ENCODE measurements at regions not wholly inside any gene's neighbourhood (a gene's known extent, or its start where the extent isn't known, plus 50 kb on each side); places are given as distances from the start of the nearest gene placed in this dataset.

DNA sequence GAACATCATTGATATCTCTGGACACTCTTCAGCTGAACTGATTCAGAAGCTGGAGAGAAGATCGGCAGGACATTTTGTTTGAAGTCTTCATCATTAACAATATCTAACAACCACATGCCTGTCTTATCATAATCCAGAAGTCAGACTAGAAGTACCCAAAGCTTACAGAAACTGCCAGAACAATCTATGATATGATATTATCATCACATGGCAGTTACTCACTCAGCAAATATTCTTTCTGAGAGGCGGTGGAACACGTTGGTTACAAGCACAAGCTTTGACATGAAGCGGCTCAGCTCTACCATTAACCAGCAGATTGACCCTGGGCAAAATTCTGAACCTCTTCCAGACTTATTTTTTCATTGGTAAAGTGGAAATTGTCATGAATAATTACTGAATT is 69.4 kb upstream of the KIT start:
- TF ChIP-seq EZH2phosphoT487 (IDR thresholded peaks at IDR 0.05; ENCODE audit: borderline replicate concordance, low read depth) (no peak), FOSL2 (IDR thresholded peaks at IDR 0.05; ENCODE audit: borderline replicate concordance, low read depth) (no peak), FOXM1 (IDR thresholded peaks at IDR 0.05; ENCODE audit: low read depth) (no peak), CHD2 (IDR thresholded peaks at IDR 0.05; ENCODE audit: low read length, partially characterized antibody) (no peak), FOXJ3 (CRISPR knock-in tag; IDR thresholded peaks at IDR 0.05) (no peak)
- TF ChIP-seq, protein P1, sequence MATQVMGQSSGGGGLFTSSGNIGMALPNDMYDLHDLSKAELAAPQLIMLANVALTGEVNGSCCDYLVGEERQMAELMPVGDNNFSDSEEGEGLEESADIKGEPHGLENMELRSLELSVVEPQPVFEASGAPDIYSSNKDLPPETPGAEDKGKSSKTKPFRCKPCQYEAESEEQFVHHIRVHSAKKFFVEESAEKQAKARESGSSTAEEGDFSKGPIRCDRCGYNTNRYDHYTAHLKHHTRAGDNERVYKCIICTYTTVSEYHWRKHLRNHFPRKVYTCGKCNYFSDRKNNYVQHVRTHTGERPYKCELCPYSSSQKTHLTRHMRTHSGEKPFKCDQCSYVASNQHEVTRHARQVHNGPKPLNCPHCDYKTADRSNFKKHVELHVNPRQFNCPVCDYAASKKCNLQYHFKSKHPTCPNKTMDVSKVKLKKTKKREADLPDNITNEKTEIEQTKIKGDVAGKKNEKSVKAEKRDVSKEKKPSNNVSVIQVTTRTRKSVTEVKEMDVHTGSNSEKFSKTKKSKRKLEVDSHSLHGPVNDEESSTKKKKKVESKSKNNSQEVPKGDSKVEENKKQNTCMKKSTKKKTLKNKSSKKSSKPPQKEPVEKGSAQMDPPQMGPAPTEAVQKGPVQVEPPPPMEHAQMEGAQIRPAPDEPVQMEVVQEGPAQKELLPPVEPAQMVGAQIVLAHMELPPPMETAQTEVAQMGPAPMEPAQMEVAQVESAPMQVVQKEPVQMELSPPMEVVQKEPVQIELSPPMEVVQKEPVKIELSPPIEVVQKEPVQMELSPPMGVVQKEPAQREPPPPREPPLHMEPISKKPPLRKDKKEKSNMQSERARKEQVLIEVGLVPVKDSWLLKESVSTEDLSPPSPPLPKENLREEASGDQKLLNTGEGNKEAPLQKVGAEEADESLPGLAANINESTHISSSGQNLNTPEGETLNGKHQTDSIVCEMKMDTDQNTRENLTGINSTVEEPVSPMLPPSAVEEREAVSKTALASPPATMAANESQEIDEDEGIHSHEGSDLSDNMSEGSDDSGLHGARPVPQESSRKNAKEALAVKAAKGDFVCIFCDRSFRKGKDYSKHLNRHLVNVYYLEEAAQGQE (IDR thresholded peaks at IDR 0.05; ENCODE audit: low read depth, low read length) = no peak
- TF ChIP-seq, protein P2, sequence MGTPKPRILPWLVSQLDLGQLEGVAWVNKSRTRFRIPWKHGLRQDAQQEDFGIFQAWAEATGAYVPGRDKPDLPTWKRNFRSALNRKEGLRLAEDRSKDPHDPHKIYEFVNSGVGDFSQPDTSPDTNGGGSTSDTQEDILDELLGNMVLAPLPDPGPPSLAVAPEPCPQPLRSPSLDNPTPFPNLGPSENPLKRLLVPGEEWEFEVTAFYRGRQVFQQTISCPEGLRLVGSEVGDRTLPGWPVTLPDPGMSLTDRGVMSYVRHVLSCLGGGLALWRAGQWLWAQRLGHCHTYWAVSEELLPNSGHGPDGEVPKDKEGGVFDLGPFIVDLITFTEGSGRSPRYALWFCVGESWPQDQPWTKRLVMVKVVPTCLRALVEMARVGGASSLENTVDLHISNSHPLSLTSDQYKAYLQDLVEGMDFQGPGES (IDR thresholded peaks at IDR 0.05; ENCODE audit: low read depth, low read length) = no peak
